ENCODE measurements at regions not wholly inside any gene's neighbourhood (a gene's known extent, or its start where the extent isn't known, plus 50 kb on each side); places are given as distances from the start of the nearest gene placed in this dataset.

DNA sequence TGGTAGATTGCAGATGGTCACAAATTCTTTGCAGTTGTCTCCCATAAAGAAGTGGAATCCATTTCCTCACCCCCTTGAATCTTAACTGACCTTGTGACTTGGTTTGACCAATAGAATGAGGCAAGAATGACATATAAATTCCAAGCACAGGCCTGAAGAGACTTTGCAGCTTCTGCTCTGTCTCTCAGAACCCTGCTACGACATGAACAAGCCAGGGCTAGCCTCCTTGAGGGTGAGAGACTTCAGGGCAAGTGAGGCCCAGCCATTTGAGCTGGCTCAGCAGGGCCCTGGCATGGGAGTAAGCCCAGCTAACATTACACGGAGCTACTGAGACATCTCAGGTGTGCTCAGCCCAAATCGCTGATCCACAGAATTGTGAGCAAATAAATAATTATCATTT, 216.3 kb upstream of the MAN1A1 start:
- H4K20me1 ChIP-seq (ENCODE audit: insufficient read depth): no peaks in the 10 kb centered on the region
- H3K4me2 ChIP-seq (ENCODE audit: low read length): no peak overlapping the region
- H3F3A ChIP-seq (ENCODE audit: insufficient read depth, low read length, poor library complexity, severe bottlenecking): no peaks in the 10 kb centered on the region
- H3K27me3 ChIP-seq (ENCODE audit: insufficient read depth, low read depth, low read length): no peaks in the 10 kb centered on the region
- H3K27ac ChIP-seq (ENCODE audit: low read length): no peak overlapping the region
- TF ChIP-seq EP300 (conservative IDR thresholded peaks at IDR 0.05; ENCODE audit: poor library complexity, severe bottlenecking): no peak
- no peak for TF ChIP-seq POLR2AphosphoS5 (IDR thresholded peaks at IDR 0.05)
- TF ChIP-seq REST (IDR thresholded peaks at IDR 0.05; ENCODE audit: borderline replicate concordance): no peak
- no peak for TF ChIP-seq CTCF (IDR thresholded peaks at IDR 0.05; ENCODE audit: poor library complexity, severe bottlenecking)
- no peak for TF ChIP-seq MXI1 (conservative IDR thresholded peaks at IDR 0.05; ENCODE audit: poor library complexity, severe bottlenecking)
- TF ChIP-seq EZH2 (IDR thresholded peaks at IDR 0.05; ENCODE audit: borderline replicate concordance, insufficient read depth, low read length, poor library complexity, severe bottlenecking): no peak
- TF ChIP-seq SMC3 (conservative IDR thresholded peaks at IDR 0.05; ENCODE audit: poor library complexity): no peak
- H2AFZ ChIP-seq (ENCODE audit: low read depth, low read length): no peak overlapping the region
- H3K79me2 ChIP-seq (replicated peaks; ENCODE audit: insufficient read depth, low read length): no peaks in the 10 kb centered on the region
- no peak overlapping the region for H3K4me3 ChIP-seq (ENCODE audit: low read length)
- H3K9me3 ChIP-seq (ENCODE audit: low read length): no peaks in the 10 kb centered on the region
- H3K9ac ChIP-seq (ENCODE audit: low read length): no peak overlapping the region
- no peaks in the 10 kb centered on the region for H3K36me3 ChIP-seq (ENCODE audit: insufficient read depth, low read length)
- H3K9me2 ChIP-seq (ENCODE audit: insufficient read depth, low read length): no peaks in the 10 kb centered on the region

GRCh38 chr6:119562168-119562567, 212.6 kb upstream of the MAN1A1 start:
- H3K9me3 ChIP-seq (ENCODE audit: low read length): no peaks in the 10 kb centered on the region

More at GRCh38 chr6:119562168-119562567, 212.6 kb upstream of the MAN1A1 start:
- TF ChIP-seq RAD21 (conservative IDR thresholded peaks at IDR 0.05) (no peak), CTCF (IDR thresholded peaks at IDR 0.05; ENCODE audit: poor library complexity, severe bottlenecking) (no peak), EP300 (conservative IDR thresholded peaks at IDR 0.05; ENCODE audit: poor library complexity, severe bottlenecking) (no peak), POLR2AphosphoS5 (IDR thresholded peaks at IDR 0.05) (no peak), REST (IDR thresholded peaks at IDR 0.05; ENCODE audit: borderline replicate concordance) (no peak), MXI1 (conservative IDR thresholded peaks at IDR 0.05; ENCODE audit: poor library complexity, severe bottlenecking) (no peak), TAF1 (IDR thresholded peaks at IDR 0.05; ENCODE audit: low read depth) (no peak), EZH2 (IDR thresholded peaks at IDR 0.05; ENCODE audit: borderline replicate concordance, insufficient read depth, low read length, poor library complexity, severe bottlenecking) (no peak), SMC3 (conservative IDR thresholded peaks at IDR 0.05; ENCODE audit: poor library complexity) (no peak)
- Histone ChIP-seq H3F3A (ENCODE audit: insufficient read depth, low read length, poor library complexity, severe bottlenecking) (no peaks in the 10 kb centered on the region), H3K79me2 (replicated peaks; ENCODE audit: insufficient read depth, low read length) (no peaks in the 10 kb centered on the region), H3K27ac (ENCODE audit: low read length) (no peak overlapping the region), H2AFZ (ENCODE audit: low read depth, low read length) (no peak overlapping the region), H3K4me3 (ENCODE audit: low read length) (no peak overlapping the region), H3K36me3 (ENCODE audit: insufficient read depth, low read length) (no peaks in the 10 kb centered on the region), H3K9me2 (ENCODE audit: insufficient read depth, low read length) (no peaks in the 10 kb centered on the region), H4K20me1 (ENCODE audit: insufficient read depth) (no peaks in the 10 kb centered on the region), H3K9ac (ENCODE audit: low read length) (no peak overlapping the region), H3K4me2 (ENCODE audit: low read length) (no peak overlapping the region), H3K27me3 (ENCODE audit: insufficient read depth, low read depth, low read length) (no peaks in the 10 kb centered on the region)

All from neural cell (in vitro differentiated cells).